Stimulated activated CD8-positive, alpha-beta memory T cell treated with anti-CD3 and anti-CD28 coated beads, Interleukin-12 subunit alpha, Interleukin-12 subunit beta, amount 100 ng/mL, for 1 hour (primary cell): ENCODE measurements at regions not wholly inside any gene's neighbourhood (a gene's known extent, or its start where the extent isn't known, plus 50 kb on each side); places are given as distances from the start of the nearest gene placed in this dataset.

Experiments
- DNase-seq: peaks from one replicate; pipeline ENCODE4 v3.0.0-alpha.2; 2020; ENCODE audit warnings: low read depth

GRCh38 chrX:150164971-150165600, 198.0 kb upstream of the MAMLD1 start:
- DNase-seq: no peak

- DNase-seq: no peak
Observed at GRCh38 chrX:150165776-150166610, 197.1 kb upstream of the MAMLD1 start.

GRCh38 chrX:150167482-150168324, 195.4 kb upstream of the MAMLD1 start:
- DNase-seq: no peak

- no peak for DNase-seq
Observed at GRCh38 chrX:150182161-150182560, 181.0 kb upstream of the MAMLD1 start.

- no peak for DNase-seq
Observed at GRCh38 chrX:150184491-150184890, 178.6 kb upstream of the MAMLD1 start.

GRCh38 chrX:150185766-150186165, 177.4 kb upstream of the MAMLD1 start:
- DNase-seq: no peak

- no peak for DNase-seq
Observed at GRCh38 chrX:150192816-150193215, 170.3 kb upstream of the MAMLD1 start.

GRCh38 chrX:150196285-150196684, 166.8 kb upstream of the MAMLD1 start:
- no peak for DNase-seq

- no peak for DNase-seq
Observed at GRCh38 chrX:150197388-150197787, 165.7 kb upstream of the MAMLD1 start.

GRCh38 chrX:150198776-150199175, 164.3 kb upstream of the MAMLD1 start:
- DNase-seq: no peak

GRCh38 chrX:150199181-150199580, 163.9 kb upstream of the MAMLD1 start:
- no peak for DNase-seq

GRCh38 chrX:150199803-150200202, 163.3 kb upstream of the MAMLD1 start:
- no peak for DNase-seq

GRCh38 chrX:150200361-150200760, 162.8 kb upstream of the MAMLD1 start:
- no peak for DNase-seq

- peak; percentile 11 for DNase-seq
Observed at GRCh38 chrX:150200820-150201287, 162.3 kb upstream of the MAMLD1 start.

GRCh38 chrX:150201391-150201790, 161.7 kb upstream of the MAMLD1 start:
- DNase-seq: no peak

- DNase-seq: no peak
Observed at GRCh38 chrX:150201841-150202240, 161.3 kb upstream of the MAMLD1 start.

- DNase-seq: no peak
Observed at GRCh38 chrX:150202641-150203247, 160.4 kb upstream of the MAMLD1 start.

- DNase-seq: no peak
Observed at GRCh38 chrX:150203248-150203645, 159.9 kb upstream of the MAMLD1 start.

GRCh38 chrX:150205011-150205410, 158.1 kb upstream of the MAMLD1 start:
- DNase-seq: no peak

- no peak for DNase-seq
Observed at GRCh38 chrX:150207733-150208132, 155.4 kb upstream of the MAMLD1 start.

- DNase-seq: no peak
Observed at GRCh38 chrX:150211988-150212387, 151.1 kb upstream of the MAMLD1 start.
